Spleen (tissue), 7 donors: ENCODE measurements at regions not wholly inside any gene's neighbourhood (a gene's known extent, or its start where the extent isn't known, plus 50 kb on each side); places are given as distances from the start of the nearest gene placed in this dataset.

Experiments
- CTCF ChIP-seq, 11 experiments: fragments of 200-600 bp in 7 of 11; fragments of 450-650 bp in 4 of 11; sonication (generic) in 4 of 11; IDR thresholded peaks in 8 of 11; conservative IDR thresholded peaks in 3 of 11; 1 replicate in 7 of 11; 2 replicates in 4 of 11; pipeline versions ENCODE4 v1.4.0 to v1.8.0; 2016 to 2021; ENCODE audit warnings: antibody characterized with exemption in 11 of 11, inconsistent platforms in 4 of 11, mild to moderate bottlenecking in 1 of 11
- POLR2AphosphoS5 ChIP-seq, 3 donors: sonication (generic); formaldehyde crosslinking; IDR thresholded peaks; one replicate each; pipeline ENCODE4 v1.5.1; 2017; ENCODE audit warnings: antibody characterized with exemption in 3 of 3
- donor health status: DM: no; HTN: no; CAD: no; lungs with moderate emphysema.
- donor health status: DM: no; HTN: no; CAD: no.
- donor health status: DM: no; HTN: no; CAD: no.

- TF ChIP-seq CTCF (IDR thresholded peaks at IDR 0.05 in 8 of 11, conservative IDR thresholded peaks at IDR 0.05 in 3 of 11) (no peak), POLR2AphosphoS5 (IDR thresholded peaks at IDR 0.05) (no peak)
Observed at GRCh38 chr16:86877835-86878234, 299.5 kb downstream of the FOXL1 start.
